ENCODE measurements at regions not wholly inside any gene's neighbourhood (a gene's known extent, or its start where the extent isn't known, plus 50 kb on each side); places are given as distances from the start of the nearest gene placed in this dataset.

- no peak for DNase-seq (ENCODE audit: low read depth)
These were observed 58.6 kb upstream of the NUDT7 start for GRCh38 chr16:77663711-77664110.

- no peak for DNase-seq (ENCODE audit: low read depth)
These were observed 55.5 kb upstream of the NUDT7 start for GRCh38 chr16:77666771-77667170.

DNA sequence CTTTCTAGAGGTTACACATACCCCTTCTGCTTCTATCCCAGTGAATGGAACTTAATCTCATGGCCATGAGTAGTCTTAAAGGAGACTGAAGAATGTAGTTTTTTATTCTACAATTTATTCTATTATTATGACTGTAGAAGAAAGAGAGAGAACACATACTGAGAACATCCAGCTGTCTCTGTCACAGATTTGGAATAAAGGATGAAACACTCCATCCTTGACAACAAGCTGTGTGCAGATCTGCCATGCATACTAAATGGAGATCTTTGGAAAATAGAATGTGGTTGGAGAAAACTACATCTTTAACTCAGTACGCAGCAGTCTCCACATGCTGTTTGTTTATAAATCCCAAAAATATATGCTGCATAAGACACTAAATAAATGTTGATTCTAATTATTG, 54.1 kb upstream of the NUDT7 start:
- DNase-seq (ENCODE audit: low read depth) = no peak

- DNase-seq (ENCODE audit: low read depth) = no peak
These were observed 53.3 kb upstream of the NUDT7 start for GRCh38 chr16:77669057-77669456.
